ENCODE measurements at regions not wholly inside any gene's neighbourhood (a gene's known extent, or its start where the extent isn't known, plus 50 kb on each side); places are given as distances from the start of the nearest gene placed in this dataset.

DNA sequence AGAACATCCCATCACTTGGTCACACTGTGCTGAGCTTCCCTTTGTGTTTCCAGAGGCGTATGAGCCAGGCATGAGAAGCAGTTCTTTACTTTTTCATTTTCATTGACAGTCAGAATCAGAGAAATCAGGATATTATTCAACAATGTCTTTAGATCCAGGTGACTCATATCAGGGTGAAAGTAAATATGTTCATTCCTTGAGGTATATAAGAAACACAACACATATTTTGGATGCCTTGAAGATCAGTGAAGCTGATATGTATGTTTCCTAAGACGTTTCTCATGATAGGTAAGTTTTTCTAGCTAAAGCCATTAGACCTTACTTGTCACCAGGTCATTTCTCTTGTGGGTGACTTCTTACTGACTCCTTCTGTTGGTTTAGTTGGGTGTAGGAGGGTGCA, 505.6 kb downstream of the CDH26 start:
- TF ChIP-seq, protein P1, sequence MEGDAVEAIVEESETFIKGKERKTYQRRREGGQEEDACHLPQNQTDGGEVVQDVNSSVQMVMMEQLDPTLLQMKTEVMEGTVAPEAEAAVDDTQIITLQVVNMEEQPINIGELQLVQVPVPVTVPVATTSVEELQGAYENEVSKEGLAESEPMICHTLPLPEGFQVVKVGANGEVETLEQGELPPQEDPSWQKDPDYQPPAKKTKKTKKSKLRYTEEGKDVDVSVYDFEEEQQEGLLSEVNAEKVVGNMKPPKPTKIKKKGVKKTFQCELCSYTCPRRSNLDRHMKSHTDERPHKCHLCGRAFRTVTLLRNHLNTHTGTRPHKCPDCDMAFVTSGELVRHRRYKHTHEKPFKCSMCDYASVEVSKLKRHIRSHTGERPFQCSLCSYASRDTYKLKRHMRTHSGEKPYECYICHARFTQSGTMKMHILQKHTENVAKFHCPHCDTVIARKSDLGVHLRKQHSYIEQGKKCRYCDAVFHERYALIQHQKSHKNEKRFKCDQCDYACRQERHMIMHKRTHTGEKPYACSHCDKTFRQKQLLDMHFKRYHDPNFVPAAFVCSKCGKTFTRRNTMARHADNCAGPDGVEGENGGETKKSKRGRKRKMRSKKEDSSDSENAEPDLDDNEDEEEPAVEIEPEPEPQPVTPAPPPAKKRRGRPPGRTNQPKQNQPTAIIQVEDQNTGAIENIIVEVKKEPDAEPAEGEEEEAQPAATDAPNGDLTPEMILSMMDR (conservative IDR thresholded peaks at IDR 0.05), result no peak
- no peak for TF ChIP-seq ZFX (IDR thresholded peaks at IDR 0.05)
